ENCODE measurements at regions not wholly inside any gene's neighbourhood (a gene's known extent, or its start where the extent isn't known, plus 50 kb on each side); places are given as distances from the start of the nearest gene placed in this dataset.

- peaks cover 23% of the 10 kb centered on the region for H3K4me1 ChIP-seq (ENCODE audit: low read length)
- no peaks in the 10 kb centered on the region; the same call in 1 of the 2 replicates for H3K27me3 ChIP-seq (ENCODE audit: low read depth, low read length)
These were observed 150.7 kb downstream of the KLF13 start for GRCh38 chr15:31477301-31477700.

GRCh38 chr15:31477851-31478701 is 151.4 kb downstream of the KLF13 start:
- H3K4me2 ChIP-seq (ENCODE audit: low read length): no peak overlapping the region
- no peaks in the 10 kb centered on the region for H3K36me3 ChIP-seq (replicated peaks; ENCODE audit: low read depth, low read length)
- no peaks in the 10 kb centered on the region for H3K79me2 ChIP-seq (ENCODE audit: low read length)
- no peak overlapping the region for H3K27ac ChIP-seq (ENCODE audit: low read length)
- H3K9ac ChIP-seq (ENCODE audit: low read length): no peak overlapping the region
- H3K9me3 ChIP-seq (ENCODE audit: insufficient read depth, low read length): no peaks in the 10 kb centered on the region
- no peak overlapping the region for H3K4me3 ChIP-seq (ENCODE audit: low read length)
- TF ChIP-seq EZH2phosphoT487 (IDR thresholded peaks at IDR 0.05; ENCODE audit: low read depth): no peak
- TF ChIP-seq, protein P1, sequence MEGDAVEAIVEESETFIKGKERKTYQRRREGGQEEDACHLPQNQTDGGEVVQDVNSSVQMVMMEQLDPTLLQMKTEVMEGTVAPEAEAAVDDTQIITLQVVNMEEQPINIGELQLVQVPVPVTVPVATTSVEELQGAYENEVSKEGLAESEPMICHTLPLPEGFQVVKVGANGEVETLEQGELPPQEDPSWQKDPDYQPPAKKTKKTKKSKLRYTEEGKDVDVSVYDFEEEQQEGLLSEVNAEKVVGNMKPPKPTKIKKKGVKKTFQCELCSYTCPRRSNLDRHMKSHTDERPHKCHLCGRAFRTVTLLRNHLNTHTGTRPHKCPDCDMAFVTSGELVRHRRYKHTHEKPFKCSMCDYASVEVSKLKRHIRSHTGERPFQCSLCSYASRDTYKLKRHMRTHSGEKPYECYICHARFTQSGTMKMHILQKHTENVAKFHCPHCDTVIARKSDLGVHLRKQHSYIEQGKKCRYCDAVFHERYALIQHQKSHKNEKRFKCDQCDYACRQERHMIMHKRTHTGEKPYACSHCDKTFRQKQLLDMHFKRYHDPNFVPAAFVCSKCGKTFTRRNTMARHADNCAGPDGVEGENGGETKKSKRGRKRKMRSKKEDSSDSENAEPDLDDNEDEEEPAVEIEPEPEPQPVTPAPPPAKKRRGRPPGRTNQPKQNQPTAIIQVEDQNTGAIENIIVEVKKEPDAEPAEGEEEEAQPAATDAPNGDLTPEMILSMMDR (IDR thresholded peaks at IDR 0.05; ENCODE audit: low read depth, low read length): no peak
- no peak overlapping the region for H2AFZ ChIP-seq (ENCODE audit: low read depth, low read length)
- H4K20me1 ChIP-seq (ENCODE audit: insufficient read depth, low read length): no peaks in the 10 kb centered on the region
- peaks cover 17% of the 10 kb centered on the region for H3K4me1 ChIP-seq (ENCODE audit: low read length)
- no peaks in the 10 kb centered on the region; the same call in 1 of the 2 replicates for H3K27me3 ChIP-seq (ENCODE audit: low read depth, low read length)

More at GRCh38 chr15:31477301-31477700, 150.7 kb downstream of the KLF13 start:
- H3K27ac ChIP-seq (ENCODE audit: low read length): no peak overlapping the region
- no peaks in the 10 kb centered on the region for H3K36me3 ChIP-seq (replicated peaks; ENCODE audit: low read depth, low read length)
- H3K79me2 ChIP-seq (ENCODE audit: low read length): no peaks in the 10 kb centered on the region
- no peak overlapping the region for H3K9ac ChIP-seq (ENCODE audit: low read length)
- TF ChIP-seq, protein P1 (IDR thresholded peaks at IDR 0.05; ENCODE audit: low read depth, low read length): no peak
- no peak for TF ChIP-seq EZH2phosphoT487 (IDR thresholded peaks at IDR 0.05; ENCODE audit: low read depth)
- H4K20me1 ChIP-seq (ENCODE audit: insufficient read depth, low read length): no peaks in the 10 kb centered on the region
- H3K4me2 ChIP-seq (ENCODE audit: low read length): no peak overlapping the region
- no peak overlapping the region for H3K4me3 ChIP-seq (ENCODE audit: low read length)
- H3K9me3 ChIP-seq (ENCODE audit: insufficient read depth, low read length): no peaks in the 10 kb centered on the region
- no peak overlapping the region for H2AFZ ChIP-seq (ENCODE audit: low read depth, low read length)

GRCh38 chr15:31478702-31479221 is 152.1 kb downstream of the KLF13 start:
- Histone ChIP-seq H3K4me1 (ENCODE audit: low read length) (peaks cover 10% of the 10 kb centered on the region), H3K4me3 (ENCODE audit: low read length) (no peak overlapping the region), H3K79me2 (ENCODE audit: low read length) (no peaks in the 10 kb centered on the region), H3K9ac (ENCODE audit: low read length) (no peak overlapping the region), H3K27ac (ENCODE audit: low read length) (no peak overlapping the region), H3K36me3 (replicated peaks; ENCODE audit: low read depth, low read length) (no peaks in the 10 kb centered on the region), H3K4me2 (ENCODE audit: low read length) (no peak overlapping the region), H3K27me3 (ENCODE audit: low read depth, low read length) (no peaks in the 10 kb centered on the region; the same call in 1 of the 2 replicates), H4K20me1 (ENCODE audit: insufficient read depth, low read length) (no peaks in the 10 kb centered on the region), H2AFZ (ENCODE audit: low read depth, low read length) (no peak overlapping the region), H3K9me3 (ENCODE audit: insufficient read depth, low read length) (no peaks in the 10 kb centered on the region)
- TF ChIP-seq, protein P1 (IDR thresholded peaks at IDR 0.05; ENCODE audit: low read depth, low read length): no peak
- TF ChIP-seq EZH2phosphoT487 (IDR thresholded peaks at IDR 0.05; ENCODE audit: low read depth): no peak

GRCh38 chr15:31480356-31481025 is 153.9 kb downstream of the KLF13 start:
- no peak for TF ChIP-seq EZH2phosphoT487 (IDR thresholded peaks at IDR 0.05; ENCODE audit: low read depth)
- TF ChIP-seq, protein P1 (IDR thresholded peaks at IDR 0.05; ENCODE audit: low read depth, low read length): no peak
- H3K9ac ChIP-seq (ENCODE audit: low read length): no peak overlapping the region

More at GRCh38 chr15:31480356-31481025, 153.9 kb downstream of the KLF13 start:
- Histone ChIP-seq H3K36me3 (replicated peaks; ENCODE audit: low read depth, low read length) (no peaks in the 10 kb centered on the region), H3K4me1 (ENCODE audit: low read length) (no peaks in the 10 kb centered on the region), H3K79me2 (ENCODE audit: low read length) (no peaks in the 10 kb centered on the region), H3K9me3 (ENCODE audit: insufficient read depth, low read length) (no peaks in the 10 kb centered on the region), H3K4me3 (ENCODE audit: low read length) (no peak overlapping the region), H2AFZ (ENCODE audit: low read depth, low read length) (no peak overlapping the region), H3K27ac (ENCODE audit: low read length) (no peak overlapping the region), H4K20me1 (ENCODE audit: insufficient read depth, low read length) (no peaks in the 10 kb centered on the region), H3K27me3 (ENCODE audit: low read depth, low read length) (no peaks in the 10 kb centered on the region; the same call in 1 of the 2 replicates), H3K4me2 (ENCODE audit: low read length) (no peak overlapping the region)
